HG03045 (cell line): ENCODE measurements at regions not wholly inside any gene's neighbourhood (a gene's known extent, or its start where the extent isn't known, plus 50 kb on each side); places are given as distances from the start of the nearest gene placed in this dataset.

Experiments
- ATAC-seq: cut with Tn5 transposase; IDR thresholded peaks from one replicate; pipeline ENCODE4 v1.9.1; 2021; ENCODE audit warnings: mild to moderate bottlenecking, moderate library complexity; ENCODE audit not compliant: unreplicated experiment

GRCh38 chr9:86731511-86732063, 215.7 kb downstream of the GAS1 start:
- no peak for ATAC-seq

DNA sequence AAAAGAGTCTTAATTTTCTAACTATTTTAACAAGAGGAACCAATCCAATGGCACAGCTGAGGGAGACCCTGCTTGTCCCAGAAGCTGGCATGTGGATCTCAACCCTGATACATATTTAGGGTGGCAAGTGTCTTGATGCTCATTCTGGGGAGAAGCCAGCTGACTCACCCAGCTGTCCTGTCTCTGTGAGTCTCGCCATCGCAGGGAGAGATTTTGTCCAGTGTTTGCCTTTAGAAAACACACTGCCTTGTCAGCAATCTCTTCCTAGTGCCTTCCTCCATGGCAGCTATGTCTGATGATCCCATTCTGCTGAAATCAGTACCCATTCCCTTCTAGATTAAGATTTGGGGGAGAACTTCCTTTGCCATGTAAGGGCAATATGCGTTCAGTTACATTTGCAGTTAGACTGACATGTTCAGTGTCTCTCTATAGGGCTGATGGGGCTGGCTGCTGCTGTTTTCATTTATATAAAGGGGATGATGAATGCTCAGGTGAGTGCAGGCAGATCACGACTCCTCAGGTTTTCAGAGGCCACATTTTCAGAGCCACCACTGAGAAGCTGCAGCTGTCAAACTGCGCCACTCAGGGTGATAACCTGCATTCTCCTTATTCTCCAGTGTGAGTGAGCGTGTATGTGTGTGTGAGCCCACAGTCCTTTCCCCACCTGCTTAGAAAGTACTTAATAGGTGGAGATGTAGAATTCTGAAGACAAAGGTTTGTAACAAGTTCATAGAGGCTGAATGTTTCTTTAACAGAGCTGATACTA, 217.0 kb downstream of the GAS1 start:
- ATAC-seq = no peak

DNA sequence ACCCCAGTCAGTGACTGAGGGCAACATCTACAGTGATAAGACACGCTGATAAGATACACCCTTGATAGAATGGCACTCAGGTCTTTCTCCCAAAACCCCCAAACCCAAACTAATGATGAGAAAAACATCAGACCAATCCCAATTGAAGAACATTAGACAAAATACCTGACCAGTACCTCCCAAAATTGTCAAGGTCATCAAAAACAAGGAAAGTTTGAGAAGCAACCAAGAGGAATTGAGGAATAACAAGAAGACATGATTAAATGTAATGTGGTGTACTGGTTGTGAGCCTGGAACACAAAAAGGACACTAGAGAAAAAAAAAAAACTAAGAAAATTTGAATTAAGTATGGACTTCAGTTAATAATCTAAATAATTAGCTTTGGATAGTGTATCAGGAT, 222.8 kb downstream of the GAS1 start:
- no peak for ATAC-seq

DNA sequence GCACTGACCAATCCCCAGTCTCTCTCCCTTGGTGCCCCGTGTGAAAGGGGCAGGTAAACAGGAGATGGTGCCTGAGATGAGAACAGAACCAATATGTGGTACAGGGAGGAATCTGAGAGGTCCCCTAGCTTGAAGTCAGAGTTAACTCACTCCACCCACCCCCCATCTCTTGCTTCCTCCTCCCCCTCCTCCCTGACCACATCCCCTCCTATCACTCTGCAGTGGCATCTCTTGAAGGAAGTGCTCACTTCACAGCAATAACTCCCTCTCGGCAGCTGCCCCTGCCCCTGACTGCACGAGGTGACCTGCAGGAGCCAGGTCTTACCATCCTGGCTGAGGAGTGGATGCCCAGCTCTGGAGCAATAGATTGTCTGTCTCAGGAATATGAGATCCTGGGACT, 224.0 kb downstream of the GAS1 start:
- ATAC-seq = no peak

- ATAC-seq = no peak
Measured at GRCh38 chr9:86722706-86723075, 224.6 kb downstream of the GAS1 start.

DNA sequence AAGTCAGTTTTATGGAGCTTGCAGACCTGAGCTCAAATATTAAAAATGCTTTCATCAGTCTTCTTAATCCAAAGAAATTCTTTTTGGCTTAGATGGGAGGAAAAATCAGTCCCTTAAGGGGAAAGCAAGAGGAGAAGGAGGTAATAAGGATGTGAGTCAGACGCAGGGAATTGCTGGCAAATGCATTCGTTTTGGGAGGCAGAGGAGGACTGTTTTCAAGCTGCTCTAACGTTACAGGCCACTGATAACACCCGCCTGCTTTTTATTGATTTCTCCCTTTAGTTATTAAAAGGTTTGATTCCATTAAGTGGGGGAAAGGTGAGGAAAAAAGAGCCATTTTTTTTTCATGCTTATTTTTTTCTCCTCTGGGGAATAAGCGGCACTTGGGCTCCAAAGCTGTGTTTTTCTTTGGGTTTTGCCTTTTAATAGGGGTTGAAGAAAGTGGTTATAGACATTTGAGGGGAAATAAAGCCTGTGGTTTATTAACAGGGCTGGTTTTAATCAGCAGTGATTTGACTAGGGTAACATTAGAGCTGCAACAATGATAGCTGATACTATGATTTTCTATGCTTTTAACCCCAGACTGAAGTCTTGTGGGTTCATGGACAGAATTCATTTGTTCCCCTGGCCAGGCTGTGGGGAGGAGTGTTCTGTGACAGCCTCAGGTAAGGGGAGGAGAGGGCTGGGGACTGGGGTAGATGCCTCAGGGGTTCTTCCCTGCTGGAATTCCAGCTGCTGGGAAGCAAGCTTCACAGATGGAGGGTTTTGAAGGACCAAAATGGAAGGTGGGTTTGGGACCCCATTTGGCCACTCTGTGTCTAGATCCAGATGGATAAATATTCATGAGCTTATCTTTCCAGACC, 225.2 kb downstream of the GAS1 start:
- no peak for ATAC-seq

DNA sequence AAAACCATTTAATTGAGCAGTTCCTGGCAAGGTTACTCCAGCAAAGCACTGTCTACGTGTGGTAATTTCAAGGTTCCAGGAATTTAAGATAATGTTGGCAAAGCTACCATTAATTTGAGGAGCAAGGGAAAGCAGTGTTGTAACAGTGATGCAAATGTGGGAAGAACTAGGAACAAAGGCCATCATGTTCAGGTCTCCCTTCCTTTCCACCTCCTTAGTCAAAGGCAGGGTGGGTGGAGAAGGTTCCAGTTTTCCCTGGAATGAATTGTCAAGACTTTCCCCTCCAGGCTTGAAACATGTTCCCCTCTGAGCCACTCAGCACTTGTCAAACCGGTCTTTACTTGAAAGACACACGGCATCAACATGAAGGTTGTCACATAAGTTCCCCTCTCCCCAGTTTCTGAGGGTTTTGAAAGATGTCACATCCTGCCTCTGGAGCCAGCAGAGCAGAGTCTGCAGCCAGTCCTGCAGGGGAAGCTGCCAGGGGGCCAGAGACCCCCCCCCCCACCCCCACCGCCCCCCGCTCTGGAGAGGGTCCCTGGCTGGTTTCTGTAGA, 226.0 kb downstream of the GAS1 start:
- ATAC-seq = no peak

DNA sequence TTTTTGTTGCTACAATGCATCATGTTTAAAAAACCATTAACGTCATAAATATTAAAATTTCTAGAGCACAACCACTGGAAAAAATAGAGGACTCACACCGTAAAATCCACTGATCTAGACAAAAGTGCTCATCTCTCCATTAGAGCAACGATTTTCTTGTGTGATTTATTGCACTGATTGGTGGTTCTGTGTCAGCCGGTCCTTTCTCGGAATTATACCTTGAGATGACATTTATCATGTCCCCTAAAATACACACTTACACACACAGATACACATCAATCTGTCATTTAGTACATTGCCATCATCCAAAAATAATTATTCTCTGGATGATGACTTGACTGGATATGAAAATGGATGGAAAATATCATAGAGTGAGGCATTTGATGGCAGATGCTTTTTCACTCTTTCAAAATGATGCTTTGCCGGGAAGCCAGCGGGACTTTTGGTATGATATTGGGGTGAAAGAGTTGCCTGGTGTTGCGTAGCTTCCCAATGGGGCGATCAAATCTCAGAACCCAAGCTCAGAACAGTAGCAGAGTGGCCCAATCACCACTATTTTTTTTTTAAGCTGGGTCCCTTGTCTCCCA, 226.6 kb downstream of the GAS1 start:
- ATAC-seq = no peak

- ATAC-seq = no peak
Measured at GRCh38 chr9:86718388-86719049, 228.8 kb downstream of the GAS1 start.

DNA sequence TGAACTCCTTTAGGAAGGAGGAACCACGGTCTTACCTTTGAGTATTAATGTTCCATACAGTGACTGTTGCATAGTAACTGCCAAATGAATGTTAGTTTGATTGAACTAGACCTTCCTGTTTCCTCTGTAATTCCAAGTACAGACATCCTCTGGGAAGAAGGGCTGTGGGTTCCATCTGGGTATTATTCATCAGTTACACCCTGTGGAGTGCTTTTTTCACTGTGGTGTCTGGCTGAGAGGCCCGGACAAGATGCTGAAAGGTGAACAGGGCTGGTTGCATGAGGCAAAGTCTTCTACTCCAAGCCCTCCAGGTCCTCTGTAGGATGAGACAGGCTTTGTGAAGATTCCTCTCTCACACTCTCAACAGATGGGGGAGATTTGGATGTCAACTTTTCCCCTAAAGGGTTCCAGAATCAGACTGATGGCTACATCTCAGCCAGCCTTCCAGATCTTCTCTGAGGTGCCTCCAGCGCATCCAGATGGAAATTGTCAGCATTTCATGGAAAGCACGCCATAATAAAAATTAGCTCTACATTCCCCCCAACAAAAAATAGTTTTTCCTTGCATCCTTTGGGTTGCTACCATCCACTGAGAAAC, 230.9 kb downstream of the GAS1 start:
- ATAC-seq = no peak

- no peak for ATAC-seq
Measured at GRCh38 chr9:86714999-86715398, 232.3 kb downstream of the GAS1 start.

DNA sequence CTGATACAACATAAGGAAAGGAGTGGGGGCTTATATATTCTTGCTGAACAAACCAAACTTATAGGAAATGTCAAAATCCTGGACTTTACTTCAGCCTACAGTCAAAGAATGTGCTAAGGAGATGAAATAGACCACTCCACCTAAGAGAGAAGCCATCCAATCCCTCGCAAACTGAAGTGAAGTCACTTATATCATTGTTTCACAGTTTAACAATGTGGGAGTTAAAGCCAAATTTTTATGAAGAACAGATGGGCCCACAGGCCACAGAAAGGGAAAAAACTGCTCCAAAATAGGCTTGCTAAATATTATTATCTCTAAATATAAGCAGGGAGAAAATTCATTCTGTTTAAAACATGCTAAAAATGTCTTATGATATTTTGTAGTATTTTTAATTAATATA, 233.3 kb downstream of the GAS1 start:
- no peak for ATAC-seq

DNA sequence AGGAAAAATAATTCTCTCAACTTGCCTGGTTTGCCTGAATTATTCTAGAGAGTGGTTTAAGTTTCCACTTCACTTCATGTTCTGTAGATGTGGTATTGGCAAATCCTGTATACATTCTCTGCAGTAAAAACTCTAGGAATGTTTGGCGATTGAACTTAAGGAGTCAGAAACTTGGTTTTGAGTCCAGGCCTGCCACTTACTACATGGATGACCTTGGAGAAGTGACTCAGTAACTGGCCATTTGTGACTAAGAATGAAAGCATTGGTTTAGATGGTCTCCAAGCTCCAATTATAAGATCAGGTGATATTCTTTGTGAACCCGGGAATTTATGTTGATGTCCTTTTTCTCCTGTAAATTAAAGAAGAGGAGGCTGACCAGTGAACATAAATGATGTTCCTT, 233.8 kb downstream of the GAS1 start:
- no peak for ATAC-seq

GRCh38 chr9:86708918-86709835, 238.1 kb downstream of the GAS1 start:
- no peak for ATAC-seq

GRCh38 chr9:86707932-86708510, 239.3 kb downstream of the GAS1 start:
- ATAC-seq = no peak

DNA sequence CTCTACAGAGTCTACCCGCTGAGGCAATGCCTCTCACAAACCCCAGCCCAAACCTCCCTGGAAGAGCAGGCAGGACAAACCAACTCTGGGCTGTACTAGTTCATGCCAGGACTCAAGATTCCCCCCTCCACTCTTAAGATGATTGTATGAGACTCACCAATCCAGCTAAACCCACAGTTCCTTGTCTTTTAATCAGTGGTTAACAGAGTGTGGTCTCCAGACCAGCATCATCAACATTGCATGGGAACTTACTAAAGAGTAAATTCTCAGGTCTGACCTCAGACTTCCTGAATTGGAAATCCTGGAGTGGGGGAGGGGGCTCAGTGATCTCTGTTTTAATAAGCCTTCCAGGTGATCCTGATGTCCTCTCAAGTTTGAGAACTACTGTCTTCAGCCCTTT, 240.9 kb downstream of the GAS1 start:
- ATAC-seq = no peak

DNA sequence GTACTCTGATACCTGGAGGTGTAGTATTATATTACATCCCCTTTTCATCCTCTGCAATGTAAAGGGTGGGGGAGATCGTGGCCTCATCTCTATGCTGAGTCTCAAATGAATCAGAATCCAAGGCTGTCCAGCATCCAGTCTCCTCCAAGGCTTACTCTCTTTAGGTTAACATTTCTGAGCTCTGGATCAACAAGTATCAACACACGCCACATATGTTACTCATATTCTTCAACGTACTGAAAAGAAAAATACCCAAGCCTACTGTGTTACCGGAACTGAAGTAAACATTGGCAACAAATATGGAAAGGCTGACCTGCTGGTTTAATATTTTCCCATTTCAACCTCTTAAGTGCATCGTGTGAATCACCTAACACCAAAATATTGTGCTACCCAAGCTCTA, 241.8 kb downstream of the GAS1 start:
- no peak for ATAC-seq

GRCh38 chr9:86703346-86703745, 244.0 kb downstream of the GAS1 start:
- no peak for ATAC-seq

- no peak for ATAC-seq
Measured at GRCh38 chr9:86700629-86701028, 246.7 kb downstream of the GAS1 start.
